ENCODE measurements at regions not wholly inside any gene's neighbourhood (a gene's known extent, or its start where the extent isn't known, plus 50 kb on each side); places are given as distances from the start of the nearest gene placed in this dataset.

GRCh38 chr14:97116546-97116945, 319.4 kb downstream of the VRK1 start:
- dilution Hi-C loops (cut with HindIII; ENCODE audit: low sequenced_read_pairs, unreplicated experiment): no loop called here
- no TSS peak for BruUV-seq (replicated peaks)
- Histone ChIP-seq H3K56ac (ENCODE audit: extremely low read depth, insufficient read depth, low read length) (no peak overlapping the region), H3K36me3 (ENCODE audit: control insufficient read depth, insufficient read depth, low read length) (no peaks in the 10 kb centered on the region), H3K18ac (ENCODE audit: low read depth, low read length) (no peak overlapping the region), H3K9me3 (ENCODE audit: control insufficient read depth, insufficient read depth, low read length) (peaks cover 37% of the 10 kb centered on the region), H3K27ac (ENCODE audit: insufficient read depth, low read length) (no peak overlapping the region), H3K4me3 (ENCODE audit: insufficient read depth, low read depth, low read length) (no peak overlapping the region), H2BK120ac (ENCODE audit: low read depth, low read length) (no peak overlapping the region), H2AK5ac (ENCODE audit: low read depth, low read length) (no peak overlapping the region), H4K20me1 (ENCODE audit: insufficient read depth, low read length) (no peaks in the 10 kb centered on the region), H2BK5ac (ENCODE audit: low read depth, low read length, poor library complexity, severe bottlenecking) (no peak overlapping the region), H2BK20ac (ENCODE audit: low read depth, low read length) (no peak overlapping the region), H3K9ac (ENCODE audit: low read depth, low read length) (no peak overlapping the region), H3K4me2 (ENCODE audit: low read depth, low read length) (no peak overlapping the region), H4K91ac (ENCODE audit: insufficient read depth, low read depth, low read length) (no peak overlapping the region), H4K5ac (ENCODE audit: low read depth, low read length) (no peak overlapping the region), H3K27me3 (ENCODE audit: control insufficient read depth, insufficient read depth, low read length) (no peaks in the 10 kb centered on the region), H3K23ac (ENCODE audit: low read depth, low read length) (no peak overlapping the region), H3K4me1 (ENCODE audit: control insufficient read depth, insufficient read depth, low read length) (no peaks in the 10 kb centered on the region), H2AK9ac (replicated peaks; ENCODE audit: low read depth, low read length, poor library complexity) (no peak overlapping the region), H4K8ac (ENCODE audit: low read depth in 2 of 2, low read length in 2 of 2) (no peak overlapping the region), H3K4ac (ENCODE audit: low read depth, low read length) (no peak overlapping the region), H3K9me1 (ENCODE audit: insufficient read depth, low read length) (no peaks in the 10 kb centered on the region), H2AFZ (replicated peaks; ENCODE audit: low read length, poor library complexity) (no peak overlapping the region), H3K79me1 (ENCODE audit: low read depth in 1 of 2, low read length in 2 of 2) (no peaks in the 10 kb centered on the region), H3K14ac (replicated peaks; ENCODE audit: low read depth, low read length) (no peak overlapping the region), H2BK15ac (ENCODE audit: low read depth, low read length) (no peak overlapping the region)
- no peak for TF ChIP-seq ELK1 (IDR thresholded peaks at IDR 0.05; ENCODE audit: borderline replicate concordance, low read depth, low read length)
- no peak for TF ChIP-seq MAFK (IDR thresholded peaks at IDR 0.05; ENCODE audit: low read depth, low read length)
- TF ChIP-seq USF2 (IDR thresholded peaks at IDR 0.05; ENCODE audit: low read depth, low read length): no peak
- TF ChIP-seq CHD1 (IDR thresholded peaks at IDR 0.05; ENCODE audit: low read depth, low read length): no peak
- TF ChIP-seq NFE2L2 (IDR thresholded peaks at IDR 0.05; ENCODE audit: low read depth, low read length): no peak
- TF ChIP-seq CEBPB (IDR thresholded peaks at IDR 0.05; ENCODE audit: low read depth, low read length): no peak
- no peak for TF ChIP-seq CTCF (conservative IDR thresholded peaks at IDR 0.05; ENCODE audit: low read depth, low read length)
- no peak for TF ChIP-seq RCOR1 (IDR thresholded peaks at IDR 0.05; ENCODE audit: insufficient replicate concordance, low read length)
- in situ Hi-C loops (cut with MboI; ENCODE audit: low sequenced_read_pairs): no loop called here
- ChIA-PET POLR2A (ENCODE audit: unreplicated experiment) (no interaction called here), CTCF (no interaction called here)
- WGBS, 2 experiments (ENCODE audit: extremely low coverage in 2 of 2, insufficient read length in 1 of 2): no CpG with 5 or more reads among the region's 3 CpGs
- no peak for ATAC-seq (ENCODE audit: low read depth)
- DNase-seq: no peak
- intact Hi-C loops (cut with micrococcal nuclease): no loop called here

All from IMR-90 (cell line).